RPMI8226 (cell line): ENCODE measurements at regions not wholly inside any gene's neighbourhood (a gene's known extent, or its start where the extent isn't known, plus 50 kb on each side); places are given as distances from the start of the nearest gene placed in this dataset.
"Not testable (repeated sequence)": the region's sequence is repeated elsewhere in the genome, so short reads cannot be mapped to it uniquely, and the experiment has no call there.

Experiments
- DNase-seq: peaks from one replicate; pipeline ENCODE4 v3.0.0-alpha.2; 2015

GRCh38 chr7:68205826-68206225, 1209.2 kb downstream of the TYW1 start:
- no peak for DNase-seq

GRCh38 chr7:68206946-68207485, 1210.4 kb downstream of the TYW1 start:
- DNase-seq, result peak; percentile 90

GRCh38 chr7:68207676-68208075, 1211.0 kb downstream of the TYW1 start:
- no peak for DNase-seq

GRCh38 chr7:68209486-68209885, 1212.9 kb downstream of the TYW1 start:
- DNase-seq, result no peak

- DNase-seq, result no peak
These were observed 1217.2 kb downstream of the TYW1 start for GRCh38 chr7:68213838-68214237.

GRCh38 chr7:68216051-68216450, 1219.4 kb downstream of the TYW1 start:
- DNase-seq, result no peak

GRCh38 chr7:68217426-68217825, 1220.8 kb downstream of the TYW1 start:
- no peak for DNase-seq

- DNase-seq, result no peak
These were observed 1221.8 kb downstream of the TYW1 start for GRCh38 chr7:68218461-68218860.

GRCh38 chr7:68222311-68222710, 1225.7 kb downstream of the TYW1 start:
- DNase-seq, result no peak

- DNase-seq, result peak; percentile 91
These were observed 1227.6 kb downstream of the TYW1 start for GRCh38 chr7:68224041-68224741.

GRCh38 chr7:68231011-68231410, 1234.4 kb downstream of the TYW1 start:
- DNase-seq, result not testable (repeated sequence)

GRCh38 chr7:68235937-68236336, 1239.3 kb downstream of the TYW1 start:
- DNase-seq, result no peak

- DNase-seq, result no peak
These were observed 1241.7 kb downstream of the TYW1 start for GRCh38 chr7:68238204-68238805.

- no peak for DNase-seq
These were observed 1246.5 kb downstream of the TYW1 start for GRCh38 chr7:68243128-68243527.

GRCh38 chr7:68244389-68244788, 1247.8 kb downstream of the TYW1 start:
- peak; percentile 88 for DNase-seq

- DNase-seq, result no peak
These were observed 1249.1 kb downstream of the TYW1 start for GRCh38 chr7:68245688-68246087.

GRCh38 chr7:68246189-68246633, 1249.6 kb downstream of the TYW1 start:
- peak; percentile 97 for DNase-seq

- DNase-seq, result no peak
These were observed 1250.5 kb downstream of the TYW1 start for GRCh38 chr7:68247126-68247525.

GRCh38 chr7:68247571-68247970, 1250.9 kb downstream of the TYW1 start:
- DNase-seq, result no peak

- DNase-seq, result no peak
These were observed 1252.3 kb downstream of the TYW1 start for GRCh38 chr7:68248973-68249372.

GRCh38 chr7:68249611-68250010, 1253.0 kb downstream of the TYW1 start:
- no peak for DNase-seq

GRCh38 chr7:68250143-68250542, 1253.5 kb downstream of the TYW1 start:
- DNase-seq, result no peak

GRCh38 chr7:68254815-68255214, 1258.2 kb downstream of the TYW1 start:
- DNase-seq, result not testable (repeated sequence)

- peak; percentile 70 for DNase-seq
These were observed 1259.7 kb downstream of the TYW1 start for GRCh38 chr7:68256295-68256694.
